A549 (cell line): ENCODE measurements at regions not wholly inside any gene's neighbourhood (a gene's known extent, or its start where the extent isn't known, plus 50 kb on each side); places are given as distances from the start of the nearest gene placed in this dataset.

Experiments
- ATAC-seq, 2 experiments: fragments of 200-7000 bp in 1 of 2; fragments of >200 bp in 1 of 2; cut with Nextera tagmentation in 1 of 2; cut with Tn5 transposase in 1 of 2; 3 replicates each; pipeline versions ENCODE4 v1.8.0 to v1.9.1; 2018 to 2020; ENCODE audit warnings: mild to moderate bottlenecking in 1 of 2, moderate library complexity in 1 of 2
- CTCF ChIA-PET: fragments of 300-600 bp; sonication (Branson Sonifier 250); formaldehyde crosslinking; extraction: SDS; loops from one replicate; lab custom pipeline; 2021; ENCODE audit warnings: antibody characterized with exemption, inconsistent platforms; lab: Yijun Ruan, JAX
- POLR2A ChIA-PET: fragments of 350-600 bp; formaldehyde crosslinking; extraction: SDS; loops from one replicate; lab custom pipeline; 2021; ENCODE audit warnings: antibody characterized with exemption, inconsistent platforms; lab: Yijun Ruan, JAX
- DNase-seq, 2 experiments: peaks; one replicate each; pipeline versions ENCODE4 v3.0.0 to v3.0.0-alpha.2; 2011 to 2016; ENCODE audit warnings: low read depth in 1 of 2, low spot score in 1 of 2
- FAIRE-seq: peaks from 2 replicates; lab custom pipeline; 2011; peaks lifted over from hg19 to GRCh38; lab: Jason Lieb, UNC
- H3K27ac ChIP-seq, 2 experiments: fragments of >200 bp; sonication (Bioruptor Twin); formaldehyde crosslinking; 3 replicates each; pipeline ENCODE4 v1.5.1; 2016 to 2017
- H3K4me1 ChIP-seq: fragments of >200 bp; sonication (Bioruptor Twin); formaldehyde crosslinking; 3 replicates; pipeline ENCODE4 v1.6.1; 2016
- H3K4me2 ChIP-seq: fragments of >200 bp; sonication (Bioruptor Twin); formaldehyde crosslinking; 3 replicates; pipeline ENCODE4 v1.6.1; 2016
- H3K4me3 ChIP-seq: fragments of >200 bp; sonication (Bioruptor Twin); formaldehyde crosslinking; 3 replicates; pipeline ENCODE4 v1.5.1; 2016
- H3K9me3 ChIP-seq: fragments of >200 bp; sonication (Bioruptor Twin); formaldehyde crosslinking; 3 replicates; pipeline ENCODE4 v1.6.1; 2016
- CBX2 ChIP-seq: fragments of 200-600 bp; sonication (generic); IDR thresholded peaks from 2 replicates; pipeline ENCODE4 v1.6.1; 2016; ENCODE audit warnings: low read depth, mild to moderate bottlenecking, borderline replicate concordance
- CBX8 ChIP-seq: fragments of 200-600 bp; sonication (generic); IDR thresholded peaks from 2 replicates; pipeline ENCODE4 v1.6.1; 2016
- EHF ChIP-seq: fragments of 250-450 bp; sonication (Bioruptor Pico); IDR thresholded peaks from 2 replicates; pipeline ENCODE4 v1.5.0; 2020; ENCODE audit warnings: mild to moderate bottlenecking
- EHMT2 ChIP-seq: fragments of 200-600 bp; sonication (generic); IDR thresholded peaks from 2 replicates; pipeline ENCODE4 v1.6.1; 2016; ENCODE audit warnings: antibody characterized with exemption, low read depth, mild to moderate bottlenecking, moderate library complexity
- ESRRA ChIP-seq: fragments of 150-350 bp; IDR thresholded peaks from 2 replicates; pipeline ENCODE4 v1.6.1; 2014; ENCODE audit warnings: mild to moderate bottlenecking, low read length, borderline replicate concordance
- FOSB ChIP-seq: fragments of 250-450 bp; sonication (Bioruptor Pico); IDR thresholded peaks from 2 replicates; pipeline ENCODE4 v1.5.0; 2020; ENCODE audit warnings: mild to moderate bottlenecking, moderate library complexity
- FOXS1 ChIP-seq: fragments of 250-450 bp; sonication (Bioruptor Pico); IDR thresholded peaks from 2 replicates; pipeline ENCODE4 v1.5.0; 2020; ENCODE audit warnings: mild to moderate bottlenecking, moderate library complexity
- GATA3 ChIP-seq: IDR thresholded peaks from 2 replicates; pipeline ENCODE4 v1.6.1; 2012; ENCODE audit warnings: borderline replicate concordance
- HDAC2 ChIP-seq: fragments of 200-600 bp; sonication (generic); IDR thresholded peaks from 2 replicates; pipeline ENCODE4 v1.6.1; 2016
- HEYL ChIP-seq: fragments of 250-450 bp; sonication (Bioruptor Pico); IDR thresholded peaks from 2 replicates; pipeline ENCODE4 v1.8.0; 2021; ENCODE audit warnings: mild to moderate bottlenecking, moderate library complexity
- HOXA7 ChIP-seq: fragments of 250-450 bp; sonication (Bioruptor Pico); IDR thresholded peaks from 2 replicates; pipeline ENCODE4 v1.5.0; 2020; ENCODE audit warnings: mild to moderate bottlenecking, moderate library complexity
- HOXB5 ChIP-seq: fragments of 250-450 bp; sonication (Bioruptor Pico); IDR thresholded peaks from 2 replicates; pipeline ENCODE4 v1.5.0; 2020; ENCODE audit warnings: mild to moderate bottlenecking, moderate library complexity
- KDM1A ChIP-seq: fragments of 200-600 bp; sonication (generic); IDR thresholded peaks from 2 replicates; pipeline ENCODE4 v1.6.1; 2016; ENCODE audit warnings: low read depth, mild to moderate bottlenecking
- KDM5A ChIP-seq: fragments of 200-600 bp; sonication (generic); IDR thresholded peaks from 2 replicates; pipeline ENCODE4 v1.6.1; 2016; ENCODE audit warnings: antibody characterized with exemption, mild to moderate bottlenecking
- MAFK ChIP-seq: fragments of 450-650 bp; IDR thresholded peaks from 2 replicates; pipeline ENCODE4 v1.6.1; 2014; ENCODE audit not compliant: partially characterized antibody
- NPAS2 ChIP-seq: fragments of 250-450 bp; sonication (Bioruptor Pico); IDR thresholded peaks from 2 replicates; pipeline ENCODE4 v1.8.0; 2022; ENCODE audit warnings: mild to moderate bottlenecking, moderate library complexity, borderline replicate concordance
- POLR2A ChIP-seq: IDR thresholded peaks from 2 replicates; pipeline ENCODE4 v1.6.1; 2012; ENCODE audit warnings: mild to moderate bottlenecking, low read length
- RCOR1 ChIP-seq: fragments of 150-350 bp; IDR thresholded peaks from 2 replicates; pipeline ENCODE4 v1.6.1; 2014; ENCODE audit warnings: antibody characterized with exemption, low read length, low read depth
- TFCP2L1 ChIP-seq: fragments of 250-450 bp; sonication (Bioruptor Pico); IDR thresholded peaks from 2 replicates; pipeline ENCODE4 v1.5.0; 2021; ENCODE audit warnings: mild to moderate bottlenecking
- ZFP36 ChIP-seq: fragments of 450-650 bp; IDR thresholded peaks from 2 replicates; pipeline ENCODE4 v1.6.1; 2014; ENCODE audit warnings: borderline replicate concordance; ENCODE audit not compliant: partially characterized antibody
- ZNF302 ChIP-seq: fragments of 250-450 bp; sonication (Bioruptor Pico); IDR thresholded peaks from 2 replicates; pipeline ENCODE4 v1.9.0; 2021; ENCODE audit warnings: inconsistent platforms, mild to moderate bottlenecking, moderate library complexity
- ZSCAN20 ChIP-seq: fragments of 250-450 bp; sonication (Bioruptor Pico); IDR thresholded peaks from 2 replicates; pipeline ENCODE4 v1.8.0; 2022; ENCODE audit warnings: mild to moderate bottlenecking, moderate library complexity
- WGBS: methylation state at CpG from one replicate; pipeline ENCODE4 v1.1.6; 2017; ENCODE audit errors: missing lambda C conversion rate; 5-methylcytosine and 5-hydroxymethylcytosine counted together
- TF ChIP-seq, protein P1 (sequence below): fragments of >200 bp; sonication (Bioruptor Twin); formaldehyde crosslinking; IDR thresholded peaks from 3 replicates; pipeline ENCODE4 v1.5.1; 2016

DNA sequence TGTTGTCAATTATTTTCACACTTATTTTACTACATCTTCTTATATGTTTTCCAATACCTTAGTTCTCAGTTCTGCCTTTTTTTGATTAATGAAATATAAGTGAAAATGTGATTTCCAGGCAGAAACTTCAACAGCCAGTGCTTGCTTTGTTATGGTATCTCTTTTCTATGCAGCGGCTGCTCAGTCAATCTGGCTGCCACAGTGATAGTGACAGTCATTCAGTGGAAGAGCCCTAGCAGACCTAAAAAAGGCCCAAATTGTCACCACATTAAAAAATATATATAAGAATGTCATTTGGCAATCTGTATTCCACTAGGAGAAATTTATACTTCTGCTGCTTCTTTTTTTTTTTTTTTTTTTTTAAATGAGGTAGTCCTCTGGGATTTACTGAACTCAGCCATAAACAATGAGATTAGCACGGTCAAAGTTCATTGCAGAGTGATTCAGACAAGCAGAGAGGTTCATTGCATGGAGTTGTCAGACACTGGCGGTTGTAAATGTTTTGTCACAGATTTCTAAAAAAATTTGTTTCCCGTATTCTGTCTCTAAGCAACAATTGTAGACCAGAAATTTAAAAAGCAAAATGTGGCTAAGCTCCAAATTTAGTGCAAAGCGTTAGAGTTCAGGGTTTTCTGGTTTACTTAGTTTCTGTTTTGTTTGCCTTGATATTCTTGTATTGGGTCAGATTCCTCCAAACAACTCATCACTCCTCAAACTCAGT, 94.7 kb upstream of the PRR20A start:
- WGBS = 6% methylated on average over 5 of the region's 5 CpGs
- H3K4me1 ChIP-seq = no peaks in the 10 kb centered on the region
- CTCF ChIA-PET = no interaction called here
- no peak overlapping the region for H3K4me3 ChIP-seq
- H3K27ac ChIP-seq = no peak overlapping the region
- H3K4me2 ChIP-seq = no peak overlapping the region
- FAIRE-seq = no peak
- H3K9me3 ChIP-seq = no peaks in the 10 kb centered on the region
- no peak for DNase-seq
- POLR2A ChIA-PET = no interaction called here
- TF ChIP-seq ZSCAN20 = no peak
- no peak for TF ChIP-seq EHF (CRISPR knock-in tag)
- TF ChIP-seq ZFP36 = no peak
- no peak for TF ChIP-seq CBX8
- TF ChIP-seq HEYL (CRISPR knock-in tag) = no peak
- no peak for TF ChIP-seq MAFK
- TF ChIP-seq FOSB = no peak
- no peak for TF ChIP-seq HDAC2
- no peak for TF ChIP-seq EHMT2
- TF ChIP-seq, protein P1, sequence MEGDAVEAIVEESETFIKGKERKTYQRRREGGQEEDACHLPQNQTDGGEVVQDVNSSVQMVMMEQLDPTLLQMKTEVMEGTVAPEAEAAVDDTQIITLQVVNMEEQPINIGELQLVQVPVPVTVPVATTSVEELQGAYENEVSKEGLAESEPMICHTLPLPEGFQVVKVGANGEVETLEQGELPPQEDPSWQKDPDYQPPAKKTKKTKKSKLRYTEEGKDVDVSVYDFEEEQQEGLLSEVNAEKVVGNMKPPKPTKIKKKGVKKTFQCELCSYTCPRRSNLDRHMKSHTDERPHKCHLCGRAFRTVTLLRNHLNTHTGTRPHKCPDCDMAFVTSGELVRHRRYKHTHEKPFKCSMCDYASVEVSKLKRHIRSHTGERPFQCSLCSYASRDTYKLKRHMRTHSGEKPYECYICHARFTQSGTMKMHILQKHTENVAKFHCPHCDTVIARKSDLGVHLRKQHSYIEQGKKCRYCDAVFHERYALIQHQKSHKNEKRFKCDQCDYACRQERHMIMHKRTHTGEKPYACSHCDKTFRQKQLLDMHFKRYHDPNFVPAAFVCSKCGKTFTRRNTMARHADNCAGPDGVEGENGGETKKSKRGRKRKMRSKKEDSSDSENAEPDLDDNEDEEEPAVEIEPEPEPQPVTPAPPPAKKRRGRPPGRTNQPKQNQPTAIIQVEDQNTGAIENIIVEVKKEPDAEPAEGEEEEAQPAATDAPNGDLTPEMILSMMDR = no peak
- no peak for TF ChIP-seq TFCP2L1
- no peak for TF ChIP-seq CBX2
- no peak for TF ChIP-seq KDM1A
- TF ChIP-seq KDM5A = no peak
- ATAC-seq = no peak

DNA sequence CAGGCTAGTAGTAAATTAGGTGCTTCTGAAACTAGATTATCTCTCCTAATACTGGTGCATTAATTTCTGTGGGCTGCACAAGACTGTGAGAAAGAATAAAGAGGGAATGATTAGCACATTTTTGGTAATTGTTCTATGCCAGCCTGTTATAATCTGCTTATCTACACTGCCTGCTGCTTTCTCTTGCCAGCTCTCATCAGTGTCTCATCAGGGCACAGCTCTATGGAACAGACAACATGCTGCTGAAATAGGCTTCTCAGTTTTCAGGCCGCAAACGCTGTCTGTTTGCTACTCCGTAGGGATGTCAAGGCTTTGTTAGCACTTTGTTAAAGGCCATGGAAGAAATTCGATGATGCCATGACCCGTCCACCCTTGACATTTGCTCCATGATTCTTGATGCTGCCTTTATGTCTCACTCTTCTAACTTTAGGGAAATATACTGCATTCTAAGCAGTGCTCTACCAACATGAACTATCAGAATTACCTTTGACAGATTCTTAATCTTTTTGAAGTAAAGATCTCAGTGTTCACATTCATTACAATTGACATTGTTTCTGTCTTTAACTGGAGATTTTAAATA, 84.0 kb upstream of the PRR20A start:
- CTCF ChIA-PET = no interaction called here

DNA sequence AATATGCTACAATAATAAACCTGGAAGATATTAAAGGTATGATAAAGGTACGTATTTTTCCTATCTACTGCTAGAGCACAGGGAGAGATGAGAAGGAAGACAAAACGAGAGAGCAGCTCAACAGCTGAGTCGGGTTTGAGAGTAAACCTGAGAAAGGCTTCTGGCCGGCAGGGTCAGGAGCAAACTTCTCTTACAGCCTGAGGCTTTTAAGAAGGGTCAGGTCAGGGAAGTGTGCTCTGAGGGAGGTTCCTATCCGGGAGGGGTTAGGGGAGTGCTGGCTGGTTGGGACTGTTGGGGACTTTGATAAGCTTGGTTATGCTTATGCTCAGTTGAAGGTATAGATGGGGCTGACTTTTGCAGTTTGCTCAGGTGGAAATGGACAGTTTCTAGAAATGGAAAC, 77.7 kb upstream of the PRR20A start:
- Histone ChIP-seq H3K27ac (no peak overlapping the region), H3K4me2 (no peak overlapping the region), H3K9me3 (no peaks in the 10 kb centered on the region), H3K4me1 (no peaks in the 10 kb centered on the region), H3K4me3 (no peak overlapping the region)
- no peak for DNase-seq
- ATAC-seq = no peak
- no peak for FAIRE-seq
- no peak for TF ChIP-seq FOXS1 (CRISPR knock-in tag)
- TF ChIP-seq ZNF302 (CRISPR knock-in tag) = no peak
- no peak for TF ChIP-seq NPAS2 (CRISPR knock-in tag)
- no peak for TF ChIP-seq POLR2A
- TF ChIP-seq ESRRA = no peak
- TF ChIP-seq, protein P1 = no peak
- TF ChIP-seq HOXB5 (CRISPR knock-in tag) = no peak
- TF ChIP-seq RCOR1 = no peak
- no peak for TF ChIP-seq HOXA7 (CRISPR knock-in tag)
- ChIA-PET CTCF (no interaction called here), POLR2A (no interaction called here)
- 13% methylated on average over 5 of the region's 5 CpGs for WGBS

More for the DNA sequence above, 84.0 kb upstream of the PRR20A start:
- TF ChIP-seq EHMT2 = no peak
- TF ChIP-seq GATA3 = no peak
- TF ChIP-seq, all 56 proteins: peak for 0
- H3K27ac ChIP-seq = no peak overlapping the region
- no peak overlapping the region for H3K4me3 ChIP-seq
- no peaks in the 10 kb centered on the region for H3K9me3 ChIP-seq
- DNase-seq (no peak), ATAC-seq (no peak), FAIRE-seq (no peak)
- H3K4me2 ChIP-seq = no peak overlapping the region
- WGBS = 14% methylated on average over 5 of the region's 5 CpGs
- no peaks in the 10 kb centered on the region for H3K4me1 ChIP-seq
- POLR2A ChIA-PET = no interaction called here
